ENCODE measurements at regions not wholly inside any gene's neighbourhood (a gene's known extent, or its start where the extent isn't known, plus 50 kb on each side); places are given as distances from the start of the nearest gene placed in this dataset.

- no peak overlapping the region for H2AFZ ChIP-seq (ENCODE audit: low read depth)
- H3K79me2 ChIP-seq (ENCODE audit: insufficient read depth, low read depth), result no peaks in the 10 kb centered on the region
- H3K27me3 ChIP-seq (ENCODE audit: insufficient read depth, low read depth), result no peaks in the 10 kb centered on the region
- H3K4me3 ChIP-seq (IDR thresholded peaks at IDR 0.05; ENCODE audit: insufficient read depth, low read depth, low read length), result no peak overlapping the region
- H3K4me1 ChIP-seq (ENCODE audit: low read depth, poor library complexity, severe bottlenecking), result no peaks in the 10 kb centered on the region
- H3K4me2 ChIP-seq, result no peak overlapping the region
- TF ChIP-seq, protein P1, sequence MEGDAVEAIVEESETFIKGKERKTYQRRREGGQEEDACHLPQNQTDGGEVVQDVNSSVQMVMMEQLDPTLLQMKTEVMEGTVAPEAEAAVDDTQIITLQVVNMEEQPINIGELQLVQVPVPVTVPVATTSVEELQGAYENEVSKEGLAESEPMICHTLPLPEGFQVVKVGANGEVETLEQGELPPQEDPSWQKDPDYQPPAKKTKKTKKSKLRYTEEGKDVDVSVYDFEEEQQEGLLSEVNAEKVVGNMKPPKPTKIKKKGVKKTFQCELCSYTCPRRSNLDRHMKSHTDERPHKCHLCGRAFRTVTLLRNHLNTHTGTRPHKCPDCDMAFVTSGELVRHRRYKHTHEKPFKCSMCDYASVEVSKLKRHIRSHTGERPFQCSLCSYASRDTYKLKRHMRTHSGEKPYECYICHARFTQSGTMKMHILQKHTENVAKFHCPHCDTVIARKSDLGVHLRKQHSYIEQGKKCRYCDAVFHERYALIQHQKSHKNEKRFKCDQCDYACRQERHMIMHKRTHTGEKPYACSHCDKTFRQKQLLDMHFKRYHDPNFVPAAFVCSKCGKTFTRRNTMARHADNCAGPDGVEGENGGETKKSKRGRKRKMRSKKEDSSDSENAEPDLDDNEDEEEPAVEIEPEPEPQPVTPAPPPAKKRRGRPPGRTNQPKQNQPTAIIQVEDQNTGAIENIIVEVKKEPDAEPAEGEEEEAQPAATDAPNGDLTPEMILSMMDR (conservative IDR thresholded peaks at IDR 0.05; ENCODE audit: low read depth, low read length), result no peak
- H4K20me1 ChIP-seq (ENCODE audit: insufficient read depth), result no peaks in the 10 kb centered on the region
- H3K36me3 ChIP-seq (ENCODE audit: insufficient read depth), result no peaks in the 10 kb centered on the region
- H3K27ac ChIP-seq, result no peak overlapping the region
- H3K9ac ChIP-seq, result no peak overlapping the region
Observed at GRCh38 chr5:100252037-100252436, 283.1 kb upstream of the FAM174A start.

DNA sequence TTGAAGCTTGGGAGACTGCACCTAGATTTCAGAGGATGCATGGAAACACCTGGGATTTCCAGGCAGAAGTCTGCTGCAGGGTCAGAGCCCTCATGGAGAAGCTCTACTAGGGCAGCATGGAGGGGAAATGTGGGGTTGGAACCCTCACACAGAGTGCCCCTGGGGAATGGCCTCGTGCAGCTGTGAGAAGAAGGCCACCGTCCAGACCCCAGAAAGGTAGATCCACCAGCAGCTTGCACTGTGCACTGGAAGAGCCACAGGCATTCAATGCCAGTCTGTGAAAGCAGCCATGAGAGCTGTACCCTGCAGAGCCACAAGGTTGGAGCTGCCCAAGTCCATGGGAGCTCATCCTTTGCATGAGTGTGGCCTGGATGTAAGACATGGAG, 285.3 kb upstream of the FAM174A start:
- H3K4me1 ChIP-seq (ENCODE audit: low read depth, poor library complexity, severe bottlenecking), result no peaks in the 10 kb centered on the region
- H3K4me3 ChIP-seq (IDR thresholded peaks at IDR 0.05; ENCODE audit: insufficient read depth, low read depth, low read length), result no peak overlapping the region
- H2AFZ ChIP-seq (ENCODE audit: low read depth), result no peak overlapping the region
- H3K27ac ChIP-seq, result no peak overlapping the region
- TF ChIP-seq, protein P1 (conservative IDR thresholded peaks at IDR 0.05; ENCODE audit: low read depth, low read length), result no peak
- no peaks in the 10 kb centered on the region for H3K27me3 ChIP-seq (ENCODE audit: insufficient read depth, low read depth)
- no peak overlapping the region for H3K4me2 ChIP-seq
- H4K20me1 ChIP-seq (ENCODE audit: insufficient read depth), result no peaks in the 10 kb centered on the region
- H3K79me2 ChIP-seq (ENCODE audit: insufficient read depth, low read depth), result no peaks in the 10 kb centered on the region
- no peak overlapping the region for H3K9ac ChIP-seq
- no peaks in the 10 kb centered on the region for H3K36me3 ChIP-seq (ENCODE audit: insufficient read depth)

GRCh38 chr5:100249211-100249883, 285.8 kb upstream of the FAM174A start:
- Histone ChIP-seq H3K27ac (no peak overlapping the region), H3K4me2 (no peak overlapping the region), H3K27me3 (ENCODE audit: insufficient read depth, low read depth) (no peaks in the 10 kb centered on the region), H4K20me1 (ENCODE audit: insufficient read depth) (no peaks in the 10 kb centered on the region), H3K9ac (no peak overlapping the region), H3K36me3 (ENCODE audit: insufficient read depth) (no peaks in the 10 kb centered on the region), H3K4me3 (IDR thresholded peaks at IDR 0.05; ENCODE audit: insufficient read depth, low read depth, low read length) (no peak overlapping the region), H2AFZ (ENCODE audit: low read depth) (no peak overlapping the region), H3K79me2 (ENCODE audit: insufficient read depth, low read depth) (no peaks in the 10 kb centered on the region), H3K4me1 (ENCODE audit: low read depth, poor library complexity, severe bottlenecking) (no peaks in the 10 kb centered on the region)
- TF ChIP-seq, protein P1 (conservative IDR thresholded peaks at IDR 0.05; ENCODE audit: low read depth, low read length), result no peak

- no peaks in the 10 kb centered on the region for H3K4me1 ChIP-seq (ENCODE audit: low read depth, poor library complexity, severe bottlenecking)
- no peaks in the 10 kb centered on the region for H3K79me2 ChIP-seq (ENCODE audit: insufficient read depth, low read depth)
- H3K27ac ChIP-seq, result no peak overlapping the region
- H3K4me3 ChIP-seq (IDR thresholded peaks at IDR 0.05; ENCODE audit: insufficient read depth, low read depth, low read length), result no peak overlapping the region
- no peak overlapping the region for H2AFZ ChIP-seq (ENCODE audit: low read depth)
- no peaks in the 10 kb centered on the region for H3K36me3 ChIP-seq (ENCODE audit: insufficient read depth)
- no peaks in the 10 kb centered on the region for H3K27me3 ChIP-seq (ENCODE audit: insufficient read depth, low read depth)
- no peak overlapping the region for H3K4me2 ChIP-seq
- TF ChIP-seq, protein P1 (conservative IDR thresholded peaks at IDR 0.05; ENCODE audit: low read depth, low read length), result no peak
- no peaks in the 10 kb centered on the region for H4K20me1 ChIP-seq (ENCODE audit: insufficient read depth)
- no peak overlapping the region for H3K9ac ChIP-seq
Observed at GRCh38 chr5:100232736-100233135, 302.4 kb upstream of the FAM174A start.

Measured in KMS-11 (cell line).